GM19025 (cell line): ENCODE measurements at regions not wholly inside any gene's neighbourhood (a gene's known extent, or its start where the extent isn't known, plus 50 kb on each side); places are given as distances from the start of the nearest gene placed in this dataset.
"Not testable (repeated sequence)": the region's sequence is repeated elsewhere in the genome, so short reads cannot be mapped to it uniquely, and the experiment has no call there.

Experiments
- ATAC-seq: cut with Tn5 transposase; IDR thresholded peaks from one replicate; pipeline ENCODE4 v1.9.1; 2021; ENCODE audit warnings: mild to moderate bottlenecking, low read depth, moderate library complexity; ENCODE audit not compliant: unreplicated experiment

DNA sequence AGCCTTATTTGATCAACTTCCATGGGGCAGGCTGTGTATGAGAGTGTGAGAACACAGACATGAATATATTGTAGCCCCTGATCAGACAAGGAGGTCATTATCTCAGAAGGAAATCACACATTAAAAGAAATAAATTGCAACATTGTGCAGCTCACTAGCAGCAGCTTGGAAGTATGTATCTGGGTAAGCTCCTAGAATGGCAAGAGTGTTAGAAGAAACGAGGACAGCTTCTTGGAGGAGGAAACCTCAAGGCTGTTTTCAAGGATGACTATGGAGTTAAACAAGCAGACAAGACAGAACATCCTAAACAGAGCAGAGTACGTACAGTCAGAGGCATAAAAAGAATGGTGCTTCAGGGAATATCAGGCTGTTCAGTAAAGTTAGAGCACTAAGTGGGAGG is 511.0 kb downstream of the SLCO4C1 start:
- no peak for ATAC-seq

DNA sequence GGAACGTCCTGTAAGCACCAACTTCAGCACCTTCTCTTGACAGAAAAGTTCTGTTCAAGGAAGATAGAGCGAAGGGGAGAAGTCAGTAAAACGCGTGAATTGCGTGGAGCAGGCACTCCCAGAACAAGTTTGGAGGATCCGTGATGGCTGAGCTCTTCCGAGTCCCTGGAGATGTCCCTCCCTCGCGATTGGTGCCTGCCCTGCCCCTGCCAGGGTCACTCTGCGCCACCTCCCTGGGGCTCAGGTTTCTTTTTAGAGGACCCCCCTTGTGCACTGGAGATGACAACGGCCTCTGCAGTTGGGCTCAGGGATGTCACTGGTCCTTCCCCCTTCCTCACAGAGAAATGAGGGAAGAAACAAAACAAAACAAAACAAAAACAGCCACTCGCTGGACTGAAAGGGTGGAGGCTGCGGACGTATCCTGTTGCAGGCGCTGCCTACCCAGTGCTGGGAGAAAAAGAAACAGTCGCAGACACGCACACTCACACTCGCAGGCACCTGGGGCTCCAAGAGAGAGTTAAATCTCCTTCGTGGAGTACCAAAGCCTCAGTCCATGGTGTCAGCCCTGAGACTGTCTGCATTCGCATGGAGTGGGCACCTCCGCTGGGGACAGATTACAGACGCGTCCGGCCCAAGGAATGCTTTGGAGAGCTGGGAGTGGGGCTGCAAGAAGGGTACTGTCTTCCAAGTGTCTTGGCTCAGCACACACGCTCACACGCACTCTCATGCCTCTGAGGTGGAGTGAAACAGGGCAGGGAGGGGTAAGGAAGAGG is 512.7 kb downstream of the SLCO4C1 start:
- ATAC-seq, result no peak

DNA sequence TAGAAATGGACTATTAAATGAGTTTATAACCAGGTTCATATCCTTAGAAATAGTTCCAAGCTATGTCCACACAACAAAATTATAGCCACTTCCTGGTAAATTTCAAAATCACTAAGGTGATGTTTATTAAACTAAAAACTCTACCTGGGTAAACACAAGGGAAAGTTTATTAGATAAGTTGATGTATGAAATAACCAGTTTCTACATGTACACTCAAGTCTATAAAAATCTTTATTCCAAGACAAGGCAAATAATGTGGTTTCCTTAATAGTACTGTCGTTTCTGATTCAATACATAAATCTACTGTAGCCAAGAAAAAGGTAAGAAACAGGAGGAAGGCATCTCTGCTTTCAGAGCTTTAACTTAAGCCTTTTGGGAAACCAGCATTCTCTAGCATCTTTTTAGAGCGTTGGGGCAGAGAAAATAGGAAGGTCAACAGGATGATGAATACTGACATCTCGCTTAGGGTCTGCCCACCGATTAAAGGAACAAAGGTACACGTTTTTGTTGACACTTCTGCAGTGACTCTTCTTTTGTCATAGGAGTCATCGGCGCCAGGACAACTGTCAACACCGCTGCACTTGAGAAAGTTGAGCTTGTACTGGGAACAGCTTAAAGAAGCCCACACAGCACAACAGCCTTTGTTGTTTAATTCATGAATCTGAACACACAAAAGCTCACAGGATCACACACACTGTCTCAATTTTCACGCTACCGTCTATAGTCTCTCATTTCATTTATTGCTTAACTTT is 513.6 kb downstream of the SLCO4C1 start:
- no peak for ATAC-seq

DNA sequence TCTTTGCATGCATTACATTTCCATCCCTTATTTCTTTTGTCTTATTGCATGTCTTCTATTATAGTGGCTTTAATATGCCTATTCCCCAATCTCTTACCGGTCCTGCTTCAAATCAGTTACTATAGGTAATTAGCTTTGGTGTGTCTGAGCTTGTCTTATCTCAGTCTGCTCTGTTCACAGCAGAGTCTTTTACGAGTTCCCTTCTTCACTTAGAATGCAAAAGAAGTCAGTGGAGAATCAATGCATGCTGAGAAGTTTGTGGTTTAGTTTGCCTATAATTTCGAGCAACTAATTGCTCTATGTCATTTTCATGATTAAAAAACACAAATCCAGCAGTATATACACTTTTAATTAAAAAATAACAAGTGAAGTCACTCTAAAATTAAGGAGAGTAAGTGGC is 545.0 kb downstream of the SLCO4C1 start:
- ATAC-seq, result no peak

DNA sequence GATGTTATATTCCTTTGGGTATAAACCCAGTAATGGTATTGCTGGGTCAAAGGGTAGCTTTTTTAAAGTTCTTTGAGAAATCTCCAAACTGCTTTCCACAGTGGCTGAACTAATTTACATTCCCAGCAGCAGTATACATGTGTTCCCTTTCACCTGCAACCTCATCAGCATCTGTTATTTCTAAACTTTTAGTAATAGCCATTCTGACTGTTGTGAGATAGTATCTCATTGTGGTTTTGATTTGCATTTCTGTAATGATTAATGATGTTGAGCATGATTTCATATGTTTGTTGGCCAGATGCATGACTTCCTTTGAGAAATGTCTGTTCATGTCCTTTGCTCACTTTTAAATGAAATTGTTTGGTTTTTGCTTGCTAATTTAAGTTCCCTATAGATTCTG is 553.1 kb downstream of the SLCO4C1 start:
- not testable (repeated sequence) for ATAC-seq

DNA sequence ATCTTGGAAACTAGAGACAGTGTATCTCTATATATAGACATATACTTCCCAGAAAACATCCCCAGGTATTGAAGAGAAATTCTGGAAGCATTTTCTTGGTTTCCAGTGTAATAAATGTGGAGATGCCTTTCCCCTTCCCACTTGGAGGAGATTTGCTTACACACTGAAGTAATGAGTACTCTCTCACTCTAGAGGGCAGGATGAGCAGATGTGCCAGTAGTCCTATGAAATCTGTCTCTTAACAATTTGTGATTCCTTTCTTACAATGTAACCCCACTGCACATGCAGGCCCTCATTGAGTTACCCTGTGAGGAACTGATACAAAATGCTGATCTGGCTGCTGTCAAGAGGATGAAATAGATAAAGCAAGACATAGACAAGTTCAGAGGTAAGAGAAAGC is 567.2 kb downstream of the SLCO4C1 start:
- ATAC-seq, result no peak

DNA sequence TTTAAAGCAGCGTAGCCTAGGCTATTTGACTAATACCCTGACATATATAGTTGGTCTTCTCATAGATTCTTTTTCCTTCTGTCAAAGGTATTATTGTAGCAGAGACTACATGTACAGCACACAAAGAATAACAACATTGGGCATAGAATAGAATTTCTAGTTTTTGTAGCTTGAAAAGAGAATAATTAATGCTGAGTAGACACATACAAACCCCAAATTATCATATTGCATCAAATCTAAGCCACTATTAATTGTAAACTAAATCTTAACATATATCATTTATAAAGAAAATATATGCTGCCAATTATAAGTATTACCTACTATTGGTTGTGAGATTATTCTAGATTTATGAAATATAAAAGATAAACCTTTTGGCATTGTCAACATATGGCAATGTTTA is 574.5 kb downstream of the SLCO4C1 start:
- no peak for ATAC-seq

DNA sequence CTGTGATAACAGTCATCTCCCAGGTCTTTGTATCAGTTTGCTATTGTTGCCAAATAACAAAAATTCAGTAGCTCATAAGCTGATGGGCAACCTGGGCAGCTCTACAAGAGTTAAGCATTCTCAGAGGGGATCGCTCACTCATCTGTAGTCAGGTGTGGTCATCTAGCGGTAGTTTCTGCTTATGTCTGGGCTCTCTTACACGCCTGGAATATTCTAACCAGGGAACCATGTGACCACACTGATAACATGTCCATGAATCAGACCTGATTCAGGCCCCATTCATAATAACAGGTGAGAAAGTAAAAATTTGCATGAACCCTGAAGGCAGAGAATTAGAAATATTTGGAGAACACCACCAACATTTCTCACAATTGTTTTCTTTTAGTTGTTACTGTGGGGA is 576.1 kb downstream of the SLCO4C1 start:
- ATAC-seq, result no peak

DNA sequence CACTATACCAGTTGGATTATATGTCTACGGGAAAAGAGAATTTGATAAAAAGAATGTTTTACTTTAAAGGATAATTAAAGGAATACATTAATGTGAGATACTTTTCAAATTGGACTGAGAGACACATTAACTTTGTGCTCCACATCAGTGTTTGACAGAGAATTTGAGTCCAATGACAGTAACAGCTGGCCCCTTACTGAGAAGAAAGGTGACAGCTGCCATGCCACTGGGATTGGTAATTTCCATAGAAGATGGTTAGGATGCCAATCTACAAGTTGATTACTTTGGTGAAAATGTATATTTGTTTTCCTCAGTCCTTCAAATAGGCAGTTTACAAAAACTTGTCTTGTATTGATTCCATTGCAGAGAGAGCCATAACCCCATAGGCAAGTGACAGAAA is 578.4 kb downstream of the SLCO4C1 start:
- no peak for ATAC-seq

DNA sequence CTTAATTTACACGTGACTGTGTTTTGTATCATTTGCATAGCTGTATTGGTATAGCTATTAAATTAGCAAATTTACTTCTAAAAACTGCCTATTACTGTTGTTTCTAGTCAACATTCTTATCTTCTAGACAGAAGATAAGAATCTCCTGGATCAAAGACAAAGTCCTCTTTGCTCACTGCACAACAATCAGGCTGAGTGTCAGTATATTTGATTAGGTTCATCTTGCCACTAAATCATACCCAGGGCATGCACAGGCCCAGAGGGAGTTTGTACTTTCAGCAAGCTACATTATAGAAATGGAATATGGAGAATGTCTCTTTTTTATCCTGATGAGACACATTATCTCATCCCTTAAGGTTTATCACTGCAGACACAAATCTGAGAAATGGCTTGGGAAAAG is 579.1 kb downstream of the SLCO4C1 start:
- no peak for ATAC-seq

DNA sequence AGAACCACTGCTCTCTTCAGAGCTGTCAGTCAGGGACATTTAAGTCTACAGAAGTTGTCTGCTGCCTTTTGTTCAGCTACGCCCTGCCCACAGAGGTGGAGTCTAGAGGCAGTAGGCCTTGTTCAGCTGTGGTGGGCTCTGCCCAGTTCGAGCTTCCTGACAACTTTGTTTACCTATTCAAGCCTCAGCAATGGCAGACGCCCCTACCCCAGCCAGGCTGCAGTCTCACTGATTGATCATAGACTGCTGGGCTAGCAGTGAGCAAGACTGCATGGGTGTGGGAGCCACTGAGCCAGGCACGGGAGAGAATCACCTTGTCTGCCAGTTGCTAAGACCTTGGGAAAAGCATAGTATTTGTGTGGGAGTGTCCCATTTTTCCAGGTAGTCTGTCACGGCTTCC is 580.3 kb downstream of the SLCO4C1 start:
- not testable (repeated sequence) for ATAC-seq

DNA sequence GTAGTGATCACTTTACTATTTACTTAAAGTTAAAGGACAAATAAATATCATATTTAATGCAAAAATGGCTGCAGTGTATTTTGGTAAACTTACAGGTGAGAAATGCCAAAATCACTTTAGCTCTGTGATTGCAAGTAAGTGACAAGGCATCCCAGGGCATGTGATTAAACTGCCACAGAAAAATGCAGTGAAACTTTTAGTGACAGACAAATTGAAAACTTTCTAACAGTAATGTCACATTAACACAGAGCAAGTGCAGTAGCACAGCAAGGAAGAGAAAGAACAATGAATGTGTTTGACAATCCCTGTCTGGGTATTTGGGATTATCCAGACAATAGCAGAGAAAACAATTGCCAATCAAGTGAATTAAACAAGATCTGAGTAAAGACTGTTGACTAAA is 606.8 kb downstream of the SLCO4C1 start:
- no peak for ATAC-seq

DNA sequence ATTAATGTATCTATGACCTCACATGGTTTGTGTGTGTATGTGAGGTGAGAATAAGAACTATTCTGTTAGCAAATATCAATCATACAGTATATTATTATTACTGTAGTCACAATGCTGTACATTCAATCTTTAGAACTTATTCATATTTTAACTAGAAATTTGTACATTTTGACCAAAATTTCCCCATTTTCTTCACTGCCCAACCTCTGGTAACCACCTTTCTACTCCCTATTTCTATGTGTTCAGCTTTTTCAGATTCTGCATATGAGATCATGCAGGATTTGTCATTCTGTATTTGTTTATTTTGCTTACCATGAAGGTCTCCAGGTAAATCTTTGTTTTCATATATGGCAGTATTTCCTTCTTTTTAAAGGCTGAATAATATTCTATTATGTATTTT is 607.9 kb downstream of the SLCO4C1 start:
- no peak for ATAC-seq

DNA sequence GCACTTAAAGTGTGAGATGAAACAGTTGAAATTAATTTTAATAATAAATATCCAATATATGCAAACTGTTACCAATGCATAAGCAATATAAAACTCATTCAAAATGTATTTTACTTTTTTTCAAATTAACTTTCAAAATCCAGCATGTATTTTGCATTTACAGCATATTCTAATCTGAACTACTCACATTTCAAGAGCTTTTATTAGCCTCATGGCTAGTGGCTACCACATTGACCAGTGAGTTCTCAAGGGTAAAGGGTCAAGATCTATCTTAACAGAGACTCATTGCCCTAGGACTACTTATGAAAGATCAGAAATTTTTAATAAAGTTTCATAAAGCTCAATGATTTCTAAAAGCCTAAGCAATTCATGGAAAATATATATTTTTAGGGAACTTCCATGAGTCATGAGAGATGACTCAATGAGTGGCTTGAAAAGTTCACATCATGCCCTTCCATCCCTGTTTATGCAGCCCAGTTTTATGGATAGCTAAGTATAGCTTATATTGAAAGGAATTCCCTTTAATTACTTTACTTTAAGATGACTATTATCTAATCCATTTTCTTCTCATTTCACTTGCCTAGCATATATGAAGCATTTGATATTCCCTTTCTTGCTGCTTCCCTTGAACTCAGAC is 608.6 kb downstream of the SLCO4C1 start:
- ATAC-seq, result no peak

DNA sequence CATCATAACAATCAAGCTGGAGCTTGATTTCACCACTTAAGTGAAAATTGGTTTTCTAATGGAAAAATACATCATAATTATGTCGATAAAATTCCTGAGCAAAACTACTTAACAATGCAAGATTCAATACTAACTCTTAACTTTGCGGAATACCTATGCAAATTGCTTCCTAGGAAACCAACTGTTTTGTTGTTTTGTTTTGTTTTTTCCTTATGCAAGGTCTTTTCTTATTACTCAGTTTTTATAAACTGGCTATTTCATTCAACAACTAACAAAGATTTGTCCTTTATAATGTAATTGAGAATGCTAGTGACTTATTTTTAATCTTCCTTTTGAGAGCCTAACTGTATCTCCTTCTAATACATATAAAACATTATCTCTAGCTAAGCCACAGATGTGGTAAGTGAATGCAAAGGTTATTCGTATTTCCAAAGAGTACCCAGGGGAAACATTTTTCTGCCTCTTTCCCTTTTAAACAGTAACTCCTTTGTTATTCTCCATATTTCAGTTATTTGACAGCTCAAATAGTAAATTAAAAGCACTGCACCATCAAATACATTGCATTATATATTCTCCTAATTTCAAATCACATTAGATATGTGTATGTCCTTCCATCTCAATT is 609.4 kb downstream of the SLCO4C1 start:
- ATAC-seq, result no peak

DNA sequence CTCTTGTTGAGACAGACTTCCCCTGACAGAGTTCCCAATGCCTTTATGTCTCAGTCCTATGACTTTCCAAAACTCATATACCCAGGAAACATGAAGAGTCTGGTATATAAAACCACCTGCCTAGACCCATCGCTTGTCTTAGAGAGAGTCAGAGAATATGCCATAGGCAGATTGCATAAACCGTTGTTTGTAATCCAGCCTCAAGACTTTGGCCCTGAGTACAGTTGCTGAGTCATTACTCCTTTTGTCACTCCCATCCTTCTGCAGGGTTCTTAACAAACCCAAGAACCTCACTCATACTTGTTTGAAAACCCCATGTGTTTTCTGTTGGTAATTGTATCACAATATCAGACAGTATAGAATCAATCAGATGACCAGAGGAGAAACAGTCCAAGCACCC is 616.3 kb downstream of the SLCO4C1 start:
- ATAC-seq, result no peak

DNA sequence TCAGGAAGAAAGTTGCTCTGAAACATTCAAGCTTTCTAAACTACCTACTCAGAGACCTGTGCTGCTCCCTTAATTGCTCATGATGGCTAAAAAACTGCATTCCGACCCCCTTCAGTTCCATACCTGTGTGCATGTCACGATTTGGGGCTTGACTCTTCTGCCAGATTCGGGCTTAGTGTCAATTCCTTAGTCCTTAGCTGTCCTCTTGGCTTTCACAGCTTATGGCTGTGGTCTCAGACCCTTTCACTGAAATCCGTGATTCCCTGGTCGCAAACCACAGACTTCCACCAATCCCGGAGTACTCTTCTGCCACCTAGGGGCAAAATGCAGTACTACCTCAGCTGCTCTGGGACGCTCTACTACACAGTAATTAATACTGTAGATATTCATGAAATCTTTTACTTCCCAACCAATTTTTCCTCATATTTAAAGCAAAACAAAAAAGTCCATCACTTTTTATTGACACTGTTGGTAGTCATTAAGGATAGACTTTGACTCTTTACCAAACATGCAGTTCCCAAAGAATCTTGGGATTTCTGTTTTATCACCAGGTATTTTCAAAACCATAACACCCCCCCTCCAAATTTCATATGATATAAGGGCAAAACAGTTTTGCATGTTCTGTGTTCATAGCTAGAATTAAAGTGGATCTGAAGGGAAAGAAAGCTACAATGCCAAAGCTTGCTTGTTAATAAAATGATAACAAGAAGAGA is 617.4 kb downstream of the SLCO4C1 start:
- peak; percentile 74 for ATAC-seq

DNA sequence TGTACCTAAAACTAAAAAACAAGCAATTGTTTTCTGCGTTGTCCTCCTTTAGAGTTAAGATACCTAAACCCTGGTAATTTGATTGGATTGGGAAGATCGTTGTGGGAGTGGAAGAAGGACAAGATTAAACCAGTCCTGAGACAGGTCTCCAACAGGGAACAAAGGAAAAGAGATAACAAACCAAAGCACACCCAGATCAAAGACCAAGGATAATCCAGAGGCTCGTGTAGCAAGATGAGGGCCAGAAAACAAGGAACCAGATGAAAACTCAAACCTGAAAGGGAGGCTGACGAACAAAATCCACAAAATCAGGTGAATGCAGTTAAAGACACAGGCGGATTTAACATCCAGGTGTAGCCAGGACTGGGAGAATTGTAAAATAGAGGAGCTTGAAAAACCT is 618.1 kb downstream of the SLCO4C1 start:
- no peak for ATAC-seq

DNA sequence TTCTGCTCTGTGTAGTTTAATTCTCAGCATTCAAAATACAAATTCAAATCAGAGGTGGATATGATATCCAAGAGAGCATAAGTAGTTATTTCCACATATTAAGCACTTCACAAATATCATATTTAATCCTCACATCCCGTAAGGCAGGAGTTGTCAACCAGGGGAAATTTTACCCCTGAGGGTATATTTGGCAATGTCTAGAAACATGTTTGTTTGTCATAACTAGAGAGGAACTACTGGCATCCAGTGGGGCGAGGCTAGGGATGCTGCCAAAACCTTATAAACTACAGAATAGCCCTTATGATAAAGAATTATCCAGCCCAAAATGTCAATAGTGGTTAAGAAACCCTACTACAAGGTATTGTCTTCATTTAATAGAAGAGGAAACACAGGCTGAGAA is 619.4 kb downstream of the SLCO4C1 start:
- no peak for ATAC-seq

DNA sequence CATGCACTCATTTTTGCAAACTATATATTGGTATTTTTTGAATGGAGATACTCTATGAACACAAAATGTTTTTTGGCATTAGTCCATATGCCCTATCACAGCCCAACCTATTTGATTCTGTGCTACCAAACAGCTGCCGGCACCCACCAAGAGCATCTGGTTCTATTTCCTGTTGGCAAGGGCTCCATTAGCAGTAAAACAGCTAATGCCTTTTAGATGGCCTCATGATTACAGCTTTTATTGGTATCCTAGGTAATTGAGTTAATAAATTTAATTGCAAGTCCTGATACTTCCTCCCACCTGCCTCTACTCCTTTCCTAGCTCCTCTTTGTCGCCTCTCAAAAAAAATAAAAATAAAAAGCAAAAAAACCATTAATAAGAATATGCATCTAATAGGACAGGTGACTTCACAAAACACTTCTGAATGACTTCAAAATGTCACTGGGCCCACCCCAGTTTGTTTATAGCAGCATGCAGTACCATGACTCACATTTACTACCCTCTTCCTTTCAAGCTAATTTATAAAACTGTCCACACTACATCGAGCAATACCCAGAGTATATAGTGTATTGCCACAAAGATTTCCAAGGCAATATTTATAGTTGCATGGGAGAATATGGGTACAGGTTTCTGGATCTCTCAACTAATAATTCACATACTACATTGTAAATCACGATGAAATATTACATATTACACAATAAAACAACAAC is 620.4 kb downstream of the SLCO4C1 start:
- ATAC-seq, result no peak
